ENCODE measurements at regions not wholly inside any gene's neighbourhood (a gene's known extent, or its start where the extent isn't known, plus 50 kb on each side); places are given as distances from the start of the nearest gene placed in this dataset.

GRCh38 chr14:39946807-39947206 is 514.6 kb upstream of the FBXO33 start:
- no peak for DNase-seq

GRCh38 chr14:39939023-39939422 is 506.8 kb upstream of the FBXO33 start:
- DNase-seq = no peak

- no peak for DNase-seq
Observed at GRCh38 chr14:39912192-39913100, 480.2 kb upstream of the FBXO33 start.

- no peak for DNase-seq
Observed at GRCh38 chr14:39897657-39898056, 465.4 kb upstream of the FBXO33 start.

GRCh38 chr14:39890026-39890425 is 457.8 kb upstream of the FBXO33 start:
- no peak for DNase-seq

GRCh38 chr14:39884091-39884490 is 451.9 kb upstream of the FBXO33 start:
- DNase-seq = no peak

- DNase-seq = no peak
Observed at GRCh38 chr14:39880965-39881364, 448.7 kb upstream of the FBXO33 start.

- DNase-seq = no peak
Observed at GRCh38 chr14:39880106-39880695, 448.0 kb upstream of the FBXO33 start.

GRCh38 chr14:39877577-39878190 is 445.5 kb upstream of the FBXO33 start:
- DNase-seq = no peak

- DNase-seq = no peak
Observed at GRCh38 chr14:39876916-39877315, 444.7 kb upstream of the FBXO33 start.

- DNase-seq = no peak
Observed at GRCh38 chr14:39875028-39875427, 442.8 kb upstream of the FBXO33 start.

- no peak for DNase-seq
Observed at GRCh38 chr14:39873791-39874190, 441.6 kb upstream of the FBXO33 start.

GRCh38 chr14:39868949-39869348 is 436.7 kb upstream of the FBXO33 start:
- no peak for DNase-seq

- DNase-seq = no peak
Observed at GRCh38 chr14:39868251-39868650, 436.0 kb upstream of the FBXO33 start.

- no peak for DNase-seq
Observed at GRCh38 chr14:39863441-39863840, 431.2 kb upstream of the FBXO33 start.

- no peak for DNase-seq
Observed at GRCh38 chr14:39861696-39862095, 429.5 kb upstream of the FBXO33 start.

GRCh38 chr14:39861229-39861600 is 429.0 kb upstream of the FBXO33 start:
- no peak for DNase-seq

- no peak for DNase-seq
Observed at GRCh38 chr14:39860596-39861228, 428.5 kb upstream of the FBXO33 start.

GRCh38 chr14:39859314-39859713 is 427.1 kb upstream of the FBXO33 start:
- DNase-seq = no peak

GRCh38 chr14:39857376-39858055 is 425.3 kb upstream of the FBXO33 start:
- no peak for DNase-seq

- no peak for DNase-seq
Observed at GRCh38 chr14:39853441-39853840, 421.2 kb upstream of the FBXO33 start.

GRCh38 chr14:39851202-39851601 is 419.0 kb upstream of the FBXO33 start:
- no peak for DNase-seq

- DNase-seq = no peak
Observed at GRCh38 chr14:39847852-39848251, 415.6 kb upstream of the FBXO33 start.
